Endothelial cell of umbilical vein (primary cell): ENCODE measurements at regions not wholly inside any gene's neighbourhood (a gene's known extent, or its start where the extent isn't known, plus 50 kb on each side); places are given as distances from the start of the nearest gene placed in this dataset.

Experiments used
- BruUV-seq: library from RNA; stranded (reverse); fragments of 400-500 nt; replicated peaks from 2 replicates; lab custom pipeline; 2021; lab: Mats Ljungman, UMichigan
- CTCF ChIA-PET: fragments of 300-600, 350-600 bp; sonication (Branson Sonifier 250); formaldehyde crosslinking; loops from one replicate; lab custom pipeline; 2021; ENCODE audit warnings: antibody characterized with exemption, inconsistent platforms; lab: Charles Lee
- POLR2A ChIA-PET: fragments of 300-600, 350-600 bp; sonication (Branson Sonifier 250); formaldehyde crosslinking; loops from one replicate; lab custom pipeline; 2021; ENCODE audit warnings: antibody characterized with exemption, inconsistent platforms; lab: Charles Lee
- DNase-seq: peaks from one replicate; pipeline ENCODE4 v3.0.0-alpha.2; 2011; ENCODE audit warnings: low read depth, low spot score
- FAIRE-seq: peaks from 2 replicates; lab custom pipeline; 2011; peaks lifted over from hg19 to GRCh38; lab: Jason Lieb, UNC
- H2AFZ ChIP-seq: 2 replicates; pipeline ENCODE4 v1.6.0; 2012; ENCODE audit warnings: low read depth, low read length, control low read depth, inconsistent platforms
- H3K27ac ChIP-seq: 2 replicates; pipeline ENCODE4 v1.5.1; 2011; ENCODE audit warnings: low read depth, mild to moderate bottlenecking, control low read depth, low read length, moderate library complexity; ENCODE audit not compliant: insufficient read depth
- H3K27me3 ChIP-seq, 2 experiments: 2 replicates each; pipeline versions ENCODE4 v1.6.0 to v1.6.1; 2011; ENCODE audit warnings: low read length in 2 of 2, mixed read lengths in 1 of 2; ENCODE audit not compliant: control insufficient read depth in 2 of 2, insufficient read depth in 2 of 2
- H3K36me3 ChIP-seq, 2 experiments: 2 replicates in 1 of 2; 3 replicates in 1 of 2; pipeline ENCODE4 v1.5.1; 2011; ENCODE audit warnings: low read length in 2 of 2, mild to moderate bottlenecking in 1 of 2, moderate library complexity in 1 of 2; ENCODE audit not compliant: control insufficient read depth in 2 of 2, insufficient read depth in 2 of 2; ENCODE audit errors: extremely low read depth in 1 of 2
- H3K4me1 ChIP-seq: 3 replicates; pipeline ENCODE4 v1.5.1; 2011; ENCODE audit warnings: mild to moderate bottlenecking, low read length; ENCODE audit not compliant: control insufficient read depth, insufficient read depth; ENCODE audit errors: extremely low read depth
- H3K4me2 ChIP-seq: 2 replicates; pipeline ENCODE4 v1.6.1; 2011; ENCODE audit warnings: low read length, control low read depth, mixed read lengths; ENCODE audit not compliant: insufficient read depth
- H3K4me3 ChIP-seq, 3 experiments: fragments of 200-600 bp in 1 of 3; sonication (generic), shearing (Covaris generic) in 1 of 3; replicated peaks in 1 of 3; 2 replicates each; pipeline ENCODE4 v1.5.1; 2011 to 2016; ENCODE audit warnings: control low read depth in 3 of 3, low read length in 3 of 3, mild to moderate bottlenecking in 2 of 3, inconsistent platforms in 1 of 3, low read depth in 1 of 3, moderate library complexity in 1 of 3; ENCODE audit not compliant: insufficient read depth in 1 of 3
- H3K79me2 ChIP-seq: 2 replicates; pipeline ENCODE4 v1.6.0; 2012; ENCODE audit warnings: low read length, inconsistent platforms; ENCODE audit not compliant: control insufficient read depth, insufficient read depth
- H3K9ac ChIP-seq: replicated peaks from 2 replicates; pipeline ENCODE3; 2011; ENCODE audit warnings: low read length, control low read depth; ENCODE audit not compliant: insufficient read depth; ENCODE audit errors: extremely low read depth
- H3K9me1 ChIP-seq: replicated peaks from 3 replicates; pipeline ENCODE4 v1.6.0; 2011; ENCODE audit warnings: mild to moderate bottlenecking, low read length; ENCODE audit not compliant: control insufficient read depth, insufficient read depth; ENCODE audit errors: extremely low read depth
- H3K9me3 ChIP-seq: replicated peaks from 2 replicates; pipeline ENCODE4 v1.5.1; 2012; ENCODE audit warnings: low read length, inconsistent platforms; ENCODE audit not compliant: control insufficient read depth, insufficient read depth
- H4K20me1 ChIP-seq: replicated peaks from 2 replicates; pipeline ENCODE3; 2011; ENCODE audit warnings: mild to moderate bottlenecking, low read length; ENCODE audit not compliant: control insufficient read depth, insufficient read depth; ENCODE audit errors: extremely low read depth
- CTCF ChIP-seq, 2 donors: IDR thresholded peaks; 1 replicate in 1 of 2; 2 replicates in 1 of 2; pipeline ENCODE4 v1.5.1; 2011; ENCODE audit warnings: low read length in 2 of 2, mild to moderate bottlenecking in 2 of 2, moderate library complexity in 2 of 2, control low read depth in 1 of 2, inconsistent platforms in 1 of 2, low read depth in 1 of 2; ENCODE audit not compliant: insufficient read depth in 1 of 2; ENCODE audit errors: extremely low read depth in 1 of 2
- EZH2 ChIP-seq: IDR thresholded peaks from 2 replicates; pipeline ENCODE4 v1.6.1; 2012; ENCODE audit warnings: borderline replicate concordance, low read depth, mild to moderate bottlenecking, moderate library complexity, low read length, inconsistent platforms; ENCODE audit not compliant: severe bottlenecking
- FOS ChIP-seq: IDR thresholded peaks from 2 replicates; pipeline ENCODE4 v1.6.1; 2011; ENCODE audit warnings: mild to moderate bottlenecking, low read length, moderate library complexity, borderline replicate concordance; ENCODE audit not compliant: insufficient read depth
- GATA2 ChIP-seq: IDR thresholded peaks from 2 replicates; pipeline ENCODE4 v1.7.0; 2011; ENCODE audit warnings: low read depth, mild to moderate bottlenecking, moderate library complexity, mixed read lengths, low read length; ENCODE audit not compliant: insufficient read length, insufficient read depth
- JUN ChIP-seq: IDR thresholded peaks from 2 replicates; pipeline ENCODE4 v1.6.1; 2011; ENCODE audit warnings: borderline replicate concordance, low read depth; ENCODE audit not compliant: insufficient read length, insufficient read depth
- MAX ChIP-seq: IDR thresholded peaks from 2 replicates; pipeline ENCODE4 v1.6.1; 2011; ENCODE audit not compliant: insufficient read depth, insufficient read length
- MYC ChIP-seq: IDR thresholded peaks from one replicate; pipeline ENCODE4 v1.6.1; 2011; ENCODE audit warnings: mild to moderate bottlenecking, low read depth, low read length
- POLR2A ChIP-seq: IDR thresholded peaks from 2 replicates; pipeline ENCODE4 v1.6.1; 2012; ENCODE audit warnings: low read depth, mild to moderate bottlenecking, control low read depth, low read length
- POLR2AphosphoS5 ChIP-seq: IDR thresholded peaks from 2 replicates; pipeline ENCODE4 v1.6.1; 2012; ENCODE audit warnings: low read depth, mild to moderate bottlenecking, control low read depth, low read length, moderate library complexity; ENCODE audit not compliant: insufficient read depth
- dilution Hi-C: fragments of 300-500 bp; cut with MboI; formaldehyde crosslinking; loops from one replicate; pipeline ENCODE4 v1.15.0; 2019; ENCODE audit warnings: low sequenced_read_pairs; ENCODE audit not compliant: extremely low pct_ligation_motif_present
- intact Hi-C: fragments of 100-400 bp; cut with micrococcal nuclease; formaldehyde crosslinking; loops from one replicate; pipeline ENCODE4 v1.10.0; 2022

- no peak overlapping the region for H3K27ac ChIP-seq
- DNase-seq: no peak
- H3K79me2 ChIP-seq: peaks cover 34% of the 10 kb centered on the region
- POLR2A ChIA-PET: no interaction called here
- no TSS peak for BruUV-seq
- TF ChIP-seq MAX (no peak), POLR2A (no peak)
- H3K4me2 ChIP-seq: no peak overlapping the region
- CTCF ChIA-PET: interaction anchor here (0.5 to 1.5 kb wide), 3 partner anchors 17 to 52 kb away, joined by 3 to 4 read pairs (median 3); no protein-coding TSS in a partner anchor
- FAIRE-seq: no peak
- H3K36me3 ChIP-seq: peaks cover 0 to 3% of the 10 kb centered on the region in 2 experiments
- no peaks in the 10 kb centered on the region for H3K9me3 ChIP-seq
- intact Hi-C loops: no loop called here
- dilution Hi-C loops: no loop called here
- H4K20me1 ChIP-seq: no peaks in the 10 kb centered on the region
- H2AFZ ChIP-seq: no peak overlapping the region
- peaks cover 23% of the 10 kb centered on the region for H3K4me1 ChIP-seq
- H3K9me1 ChIP-seq: no peaks in the 10 kb centered on the region
- no peak overlapping the region for H3K4me3 ChIP-seq
- no peaks in the 10 kb centered on the region for H3K27me3 ChIP-seq
- H3K9ac ChIP-seq: no peak overlapping the region
These were observed 109.7 kb upstream of the MGAT5 start for GRCh38 chr2:134144081-134144596.

- peaks cover 23% of the 10 kb centered on the region for H3K4me1 ChIP-seq
- TF ChIP-seq CTCF (IDR thresholded peaks at IDR 0.05; ENCODE audit: extremely low read depth in 1 of 2, insufficient read depth in 1 of 2, low read depth in 1 of 2, low read length in 2 of 2): no peak
- TF ChIP-seq POLR2AphosphoS5: no peak
- TF ChIP-seq GATA2: no peak
- no peak for TF ChIP-seq MYC
- no peak for TF ChIP-seq POLR2A
- TF ChIP-seq FOS: no peak
- TF ChIP-seq MAX: no peak
- no peak for TF ChIP-seq JUN
- no peak for TF ChIP-seq EZH2
- H4K20me1 ChIP-seq: no peaks in the 10 kb centered on the region
- H3K4me2 ChIP-seq: no peak overlapping the region
- POLR2A ChIA-PET: no interaction called here
- CTCF ChIA-PET: interaction anchor here (1.2 kb wide), 1 partner anchor 26 kb away, joined by 4 read pairs; no protein-coding TSS in a partner anchor
- no peaks in the 10 kb centered on the region for H3K27me3 ChIP-seq
- no peaks in the 10 kb centered on the region for H3K9me3 ChIP-seq
- BruUV-seq: no TSS peak
- no peak overlapping the region for H3K4me3 ChIP-seq
- DNase-seq (no peak), FAIRE-seq (no peak)
- peaks cover 34% of the 10 kb centered on the region for H3K79me2 ChIP-seq
- H3K9ac ChIP-seq: no peak overlapping the region
- no peaks in the 10 kb centered on the region for H3K9me1 ChIP-seq
- H2AFZ ChIP-seq: no peak overlapping the region
- intact Hi-C loops (no loop called here), dilution Hi-C loops (no loop called here)
- no peak overlapping the region for H3K27ac ChIP-seq
- H3K36me3 ChIP-seq: peaks cover 0 to 3% of the 10 kb centered on the region in 2 experiments
These were observed 109.2 kb upstream of the MGAT5 start for GRCh38 chr2:134144651-134145050.
